Mesenchymal stem cell (in vitro differentiated cells and primary cell): ENCODE measurements at regions not wholly inside any gene's neighbourhood (a gene's known extent, or its start where the extent isn't known, plus 50 kb on each side); places are given as distances from the start of the nearest gene placed in this dataset.

ENCODE experiments used
- DNase-seq: peaks from one replicate; pipeline ENCODE4 v3.0.0-alpha.2; 2013
- H2AFZ ChIP-seq: one replicate; pipeline ENCODE4 v1.6.1; 2013; ENCODE audit warnings: low read depth, mild to moderate bottlenecking, control low read depth, inconsistent platforms, low read length, moderate library complexity
- H2AK5ac ChIP-seq: 2 replicates; pipeline ENCODE4 v1.6.1; 2013; ENCODE audit warnings: low read length, moderate library complexity, mild to moderate bottlenecking, inconsistent platforms; ENCODE audit not compliant: severe bottlenecking
- H2BK120ac ChIP-seq: one replicate; pipeline ENCODE4 v1.6.1; 2013; ENCODE audit warnings: low read depth, mild to moderate bottlenecking, inconsistent platforms, low read length, moderate library complexity
- H2BK12ac ChIP-seq, 2 experiments: one replicate each; pipeline ENCODE4 v1.6.1; 2013; ENCODE audit warnings: inconsistent platforms in 2 of 2, low read length in 2 of 2, mild to moderate bottlenecking in 2 of 2, moderate library complexity in 2 of 2, control low read depth in 1 of 2
- H2BK15ac ChIP-seq: one replicate; pipeline ENCODE4 v1.6.1; 2013; ENCODE audit warnings: mild to moderate bottlenecking, low read depth, inconsistent platforms; ENCODE audit not compliant: poor library complexity, severe bottlenecking
- H2BK5ac ChIP-seq: 2 replicates; pipeline ENCODE4 v1.6.1; 2013; ENCODE audit warnings: low read depth, mild to moderate bottlenecking, low read length, control low read depth, inconsistent platforms; ENCODE audit not compliant: poor library complexity, severe bottlenecking
- H3K14ac ChIP-seq, 2 experiments: one replicate each; pipeline ENCODE4 v1.6.1; 2013; ENCODE audit warnings: inconsistent platforms in 2 of 2, low read length in 2 of 2, control low read depth in 1 of 2, mild to moderate bottlenecking in 1 of 2, moderate library complexity in 1 of 2
- H3K18ac ChIP-seq, 2 experiments: one replicate each; pipeline ENCODE4 v1.6.1; 2013; ENCODE audit warnings: inconsistent platforms in 2 of 2, low read length in 2 of 2, control low read depth in 1 of 2, low read depth in 1 of 2, mild to moderate bottlenecking in 1 of 2
- H3K23ac ChIP-seq, 2 experiments: one replicate each; pipeline ENCODE4 v1.6.1; 2013; ENCODE audit warnings: inconsistent platforms in 2 of 2, low read length in 2 of 2, mild to moderate bottlenecking in 2 of 2, moderate library complexity in 2 of 2, control low read depth in 1 of 2
- H3K27ac ChIP-seq: 2 replicates; pipeline ENCODE4 v1.5.1; 2013; ENCODE audit warnings: mild to moderate bottlenecking, moderate library complexity, low read length, control low read depth, inconsistent platforms; ENCODE audit not compliant: poor library complexity, severe bottlenecking
- H3K27me3 ChIP-seq, 2 experiments: 2 replicates each; pipeline versions ENCODE4 v1.6.1 to v1.7.0; 2013; ENCODE audit warnings: low read length in 2 of 2, mild to moderate bottlenecking in 2 of 2, moderate library complexity in 2 of 2, control low read depth in 1 of 2, inconsistent platforms in 1 of 2; ENCODE audit not compliant: control insufficient read depth in 1 of 2, insufficient read depth in 1 of 2
- H3K36me3 ChIP-seq, 2 experiments: 2 replicates each; pipeline versions ENCODE4 v1.6.1 to v1.7.0; 2013; ENCODE audit warnings: low read length in 2 of 2, control low read depth in 1 of 2, inconsistent platforms in 1 of 2, low read depth in 1 of 2, mild to moderate bottlenecking in 1 of 2; ENCODE audit not compliant: insufficient read depth in 2 of 2, control insufficient read depth in 1 of 2
- H3K4ac ChIP-seq, 2 experiments: one replicate each; pipeline ENCODE4 v1.6.1; 2013; ENCODE audit warnings: inconsistent platforms in 2 of 2, low read length in 2 of 2, mild to moderate bottlenecking in 2 of 2, moderate library complexity in 2 of 2, control low read depth in 1 of 2, low read depth in 1 of 2
- H3K4me1 ChIP-seq: 2 replicates; pipeline ENCODE4 v1.6.1; 2013; ENCODE audit warnings: low read depth, low read length, control low read depth; ENCODE audit not compliant: control insufficient read depth, insufficient read depth
- H3K4me2 ChIP-seq: 2 replicates; pipeline ENCODE4 v1.6.1; 2013; ENCODE audit warnings: low read length, mild to moderate bottlenecking, inconsistent platforms; ENCODE audit not compliant: poor library complexity, severe bottlenecking
- H3K4me3 ChIP-seq, 2 experiments: 2 replicates each; pipeline versions ENCODE4 v1.5.1 to v1.7.0; 2013; ENCODE audit warnings: low read length in 2 of 2, mild to moderate bottlenecking in 2 of 2, control low read depth in 1 of 2, low read depth in 1 of 2; ENCODE audit not compliant: insufficient read depth in 1 of 2
- H3K79me1 ChIP-seq: replicated peaks from 2 replicates; pipeline ENCODE4 v1.6.1; 2013; ENCODE audit warnings: mild to moderate bottlenecking, control low read depth, low read length, inconsistent platforms; ENCODE audit not compliant: poor library complexity, severe bottlenecking
- H3K9ac ChIP-seq: 2 replicates; pipeline ENCODE4 v1.7.0; 2013; ENCODE audit warnings: mild to moderate bottlenecking, low read length, moderate library complexity
- H3K9me3 ChIP-seq: 2 replicates; pipeline ENCODE4 v1.7.0; 2013; ENCODE audit warnings: mild to moderate bottlenecking, low read length; ENCODE audit not compliant: control insufficient read depth
- H4K8ac ChIP-seq: one replicate; pipeline ENCODE4 v1.6.1; 2013; ENCODE audit warnings: inconsistent platforms, mild to moderate bottlenecking, low read length, moderate library complexity
- H4K91ac ChIP-seq: one replicate; pipeline ENCODE4 v1.6.1; 2013; ENCODE audit warnings: mild to moderate bottlenecking, low read length, inconsistent platforms
- WGBS: methylation state at CpG from one replicate; pipeline ENCODE4 v1.1.7; 2013; ENCODE audit warnings: mixed read lengths; 5-methylcytosine and 5-hydroxymethylcytosine counted together

DNA sequence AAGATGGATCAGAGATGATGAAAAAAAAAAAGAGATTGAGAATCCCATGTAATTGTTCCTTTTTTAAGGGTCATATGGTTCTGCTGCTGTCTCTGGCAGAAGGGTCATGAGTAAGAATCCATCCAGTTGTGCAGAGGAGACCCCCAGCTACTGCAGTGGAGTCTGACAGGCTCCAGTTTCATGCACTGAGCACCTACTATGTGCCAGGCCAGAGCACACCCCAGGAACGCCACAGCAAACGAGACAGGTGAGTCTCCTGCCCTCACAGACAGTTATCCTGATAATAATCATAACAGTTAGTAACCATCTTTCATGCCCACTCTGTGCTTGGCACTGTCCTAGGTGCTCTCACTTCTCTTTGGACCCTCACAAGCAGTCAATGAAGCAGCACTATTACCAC is 420.0 kb downstream of the MATN1 start:
- Histone ChIP-seq H2BK15ac (no peak overlapping the region), H3K9ac (no peak overlapping the region), H4K91ac (no peak overlapping the region), H4K8ac (no peak overlapping the region), H3K79me1 (no peaks in the 10 kb centered on the region), H2BK12ac (no peak overlapping the region), H3K27ac (no peak overlapping the region), H3K4me3 (no peak overlapping the region), H3K27me3 (peaks cover 0 to 66% of the 10 kb centered on the region in 2 experiments), H2AK5ac (no peak overlapping the region), H3K4ac (no peak overlapping the region), H3K23ac (no peak overlapping the region), H2AFZ (no peak overlapping the region), H2BK5ac (no peak overlapping the region), H3K4me1 (no peaks in the 10 kb centered on the region), H2BK120ac (no peak overlapping the region), H3K14ac (no peak overlapping the region), H3K4me2 (no peak overlapping the region), H3K9me3 (no peaks in the 10 kb centered on the region), H3K36me3 (no peaks in the 10 kb centered on the region), H3K18ac (no peak overlapping the region)
- DNase-seq = no peak
- WGBS = 81% methylated on average over 2 of the region's 2 CpGs

GRCh38 chr1:30302858-30303257 is 420.5 kb downstream of the MATN1 start:
- Histone ChIP-seq H3K23ac (no peak overlapping the region), H2BK120ac (no peak overlapping the region), H2AFZ (no peak overlapping the region), H3K4ac (no peak overlapping the region), H4K91ac (no peak overlapping the region), H3K14ac (no peak overlapping the region), H4K8ac (no peak overlapping the region), H3K4me2 (no peak overlapping the region), H3K18ac (no peak overlapping the region), H3K27me3 (peaks cover 0 to 61% of the 10 kb centered on the region in 2 experiments), H3K9ac (no peak overlapping the region), H3K27ac (no peak overlapping the region), H3K79me1 (no peaks in the 10 kb centered on the region), H2BK5ac (no peak overlapping the region), H3K9me3 (no peaks in the 10 kb centered on the region), H2BK12ac (no peak overlapping the region), H3K4me3 (no peak overlapping the region), H3K36me3 (no peaks in the 10 kb centered on the region), H2AK5ac (no peak overlapping the region), H2BK15ac (no peak overlapping the region), H3K4me1 (no peaks in the 10 kb centered on the region)
- DNase-seq = no peak
- WGBS = 81% methylated on average over 5 of the region's 5 CpGs

DNA sequence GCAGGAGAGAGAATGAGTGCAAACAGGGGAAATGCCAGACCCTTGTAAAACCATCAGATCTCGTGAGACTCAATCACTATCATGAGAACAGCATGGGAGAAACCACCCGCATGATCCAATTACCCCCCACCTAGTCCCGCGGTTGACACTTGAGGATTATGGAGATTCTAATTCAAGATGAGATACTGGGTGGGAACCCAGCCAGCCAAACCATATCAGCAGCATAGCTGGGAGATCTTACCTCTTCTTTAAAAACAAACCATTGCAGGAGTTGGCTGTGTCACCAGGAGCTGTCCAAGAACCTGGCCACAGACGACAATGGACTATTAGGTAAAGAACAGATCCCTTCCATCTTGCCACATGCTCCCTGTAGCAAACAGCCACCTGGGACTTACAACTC is 422.7 kb downstream of the MATN1 start:
- DNase-seq = no peak
- no peak overlapping the region for H4K91ac ChIP-seq
- H2BK5ac ChIP-seq = no peak overlapping the region
- no peak overlapping the region for H4K8ac ChIP-seq
- H3K36me3 ChIP-seq = no peaks in the 10 kb centered on the region
- 46% methylated on average over 4 of the region's 5 CpGs for WGBS
- no peaks in the 10 kb centered on the region for H3K4me1 ChIP-seq
- no peak overlapping the region for H2AFZ ChIP-seq
- peaks cover 7% of the 10 kb centered on the region for H3K9me3 ChIP-seq
- no peak overlapping the region for H3K4me3 ChIP-seq
- H3K14ac ChIP-seq = no peak overlapping the region
- no peak overlapping the region for H3K4me2 ChIP-seq
- H2AK5ac ChIP-seq = no peak overlapping the region
- H3K27me3 ChIP-seq = peaks cover 0 to 56% of the 10 kb centered on the region in 2 experiments
- H3K79me1 ChIP-seq = no peaks in the 10 kb centered on the region
- H3K18ac ChIP-seq = no peak overlapping the region
- no peak overlapping the region for H2BK120ac ChIP-seq
- no peak overlapping the region for H3K27ac ChIP-seq
- H3K9ac ChIP-seq = no peak overlapping the region
- H2BK15ac ChIP-seq = no peak overlapping the region
- no peak overlapping the region for H2BK12ac ChIP-seq
- no peak overlapping the region for H3K4ac ChIP-seq
- H3K23ac ChIP-seq = no peak overlapping the region

DNA sequence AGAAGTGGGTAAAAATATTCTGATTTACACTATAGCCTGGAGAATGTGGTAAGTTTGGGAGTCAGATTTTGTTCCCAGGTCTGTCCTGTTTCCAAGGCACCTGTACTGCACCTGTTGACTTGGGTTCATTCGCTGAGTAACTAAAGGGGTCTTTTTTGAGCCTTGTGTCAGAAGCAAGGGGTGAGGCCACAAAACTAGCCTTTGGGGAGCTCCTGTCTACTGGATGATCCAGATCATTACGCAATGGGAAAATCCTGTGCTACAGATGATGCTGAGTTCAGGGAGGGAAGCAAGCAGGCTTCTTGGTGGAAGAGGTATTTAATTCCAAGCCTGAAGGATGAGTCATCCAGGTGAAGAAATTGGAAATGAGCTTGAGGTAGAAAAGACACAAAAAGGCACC is 424.0 kb downstream of the MATN1 start:
- no peak overlapping the region for H3K4me3 ChIP-seq
- H2BK12ac ChIP-seq = no peak overlapping the region
- no peaks in the 10 kb centered on the region for H3K36me3 ChIP-seq
- peaks cover 9% of the 10 kb centered on the region for H3K9me3 ChIP-seq
- no peak overlapping the region for H2AFZ ChIP-seq
- H3K14ac ChIP-seq = no peak overlapping the region
- no peaks in the 10 kb centered on the region for H3K79me1 ChIP-seq
- H3K4me2 ChIP-seq = no peak overlapping the region
- peaks cover 0 to 47% of the 10 kb centered on the region in 2 experiments for H3K27me3 ChIP-seq
- no peak overlapping the region for H4K8ac ChIP-seq
- H4K91ac ChIP-seq = no peak overlapping the region
- H2BK120ac ChIP-seq = no peak overlapping the region
- WGBS = 80% methylated on average over 2 of the region's 2 CpGs
- H2AK5ac ChIP-seq = no peak overlapping the region
- no peak overlapping the region for H3K18ac ChIP-seq
- no peak overlapping the region for H3K9ac ChIP-seq
- H2BK15ac ChIP-seq = no peak overlapping the region
- no peak overlapping the region for H3K4ac ChIP-seq
- H2BK5ac ChIP-seq = no peak overlapping the region
- no peak for DNase-seq
- H3K4me1 ChIP-seq = no peaks in the 10 kb centered on the region
- no peak overlapping the region for H3K27ac ChIP-seq
- no peak overlapping the region for H3K23ac ChIP-seq
